Nephron progenitor cell (in vitro differentiated cells): ENCODE measurements at regions not wholly inside any gene's neighbourhood (a gene's known extent, or its start where the extent isn't known, plus 50 kb on each side); places are given as distances from the start of the nearest gene placed in this dataset.
A peak's percentile ranks its signal among the peaks of the same experiment; 100 is the strongest.

Experiments
- DNase-seq: peaks from one replicate; pipeline ENCODE4 v3.0.0; 2021
- H3K27ac Mint-ChIP-seq: 2 replicates; pipeline ENCODE4 v1.8.0; 2021; ENCODE audit warnings: mild to moderate bottlenecking, moderate library complexity, mixed read lengths
- H3K27me3 Mint-ChIP-seq: 2 replicates; pipeline ENCODE4 v1.8.0; 2021; ENCODE audit warnings: mild to moderate bottlenecking, low read depth, mixed read lengths; ENCODE audit not compliant: poor library complexity
- H3K36me3 Mint-ChIP-seq: 2 replicates; pipeline ENCODE4 v1.8.0; 2021; ENCODE audit warnings: low read depth, mixed read lengths
- H3K4me1 Mint-ChIP-seq: 2 replicates; pipeline ENCODE4 v1.8.0; 2021; ENCODE audit warnings: mixed read lengths
- H3K4me3 Mint-ChIP-seq: 2 replicates; pipeline ENCODE4 v1.8.0; 2021; ENCODE audit warnings: mild to moderate bottlenecking, moderate library complexity, mixed read lengths
- H3K9me3 Mint-ChIP-seq: 2 replicates; pipeline ENCODE4 v1.8.0; 2021; ENCODE audit warnings: mild to moderate bottlenecking, moderate library complexity, mixed read lengths
- CTCF ChIP-seq: fragments of 200-600 bp; sonication (generic); IDR thresholded peaks from 2 replicates; pipeline ENCODE4 v1.5.0; 2021; ENCODE audit warnings: antibody characterized with exemption

GRCh38 chr15:69892351-69892750 is 205.4 kb downstream of the TLE3 start:
- Mint-ChIP-seq H3K27ac (no peak overlapping the region), H3K36me3 (peaks cover 5% of the 10 kb centered on the region), H3K4me3 (no peak overlapping the region), H3K4me1 (peaks cover 16% of the 10 kb centered on the region), H3K9me3 (peaks cover 34% of the 10 kb centered on the region), H3K27me3 (peaks cover 3% of the 10 kb centered on the region)
- no peak for TF ChIP-seq CTCF
- DNase-seq, result no peak

- Mint-ChIP-seq H3K27me3 (peaks cover 8% of the 10 kb centered on the region), H3K27ac (no peak overlapping the region), H3K4me1 (peaks cover 23% of the 10 kb centered on the region), H3K4me3 (no peak overlapping the region), H3K9me3 (peaks cover 27% of the 10 kb centered on the region), H3K36me3 (no peaks in the 10 kb centered on the region)
- no peak for TF ChIP-seq CTCF
- DNase-seq, result no peak
Observed at GRCh38 chr15:69893086-69893485, 204.6 kb downstream of the TLE3 start.

- Mint-ChIP-seq H3K27ac (no peak overlapping the region), H3K4me3 (no peak overlapping the region), H3K9me3 (peaks cover 21% of the 10 kb centered on the region), H3K4me1 (peaks cover 25% of the 10 kb centered on the region), H3K27me3 (peaks cover 8% of the 10 kb centered on the region), H3K36me3 (no peaks in the 10 kb centered on the region)
- peak; percentile 47 for DNase-seq
- no peak for TF ChIP-seq CTCF
Observed at GRCh38 chr15:69893863-69894262, 203.9 kb downstream of the TLE3 start.

GRCh38 chr15:69895202-69895601 is 202.5 kb downstream of the TLE3 start:
- H3K4me3 Mint-ChIP-seq, result no peak overlapping the region
- TF ChIP-seq CTCF, result no peak
- H3K27ac Mint-ChIP-seq, result no peak overlapping the region
- no peaks in the 10 kb centered on the region for H3K36me3 Mint-ChIP-seq
- H3K4me1 Mint-ChIP-seq, result peaks cover 25% of the 10 kb centered on the region
- peaks cover 12% of the 10 kb centered on the region for H3K27me3 Mint-ChIP-seq
- DNase-seq, result no peak
- H3K9me3 Mint-ChIP-seq, result peaks cover 9% of the 10 kb centered on the region

- Mint-ChIP-seq H3K27ac (peak overlapping the region; percentile 74), H3K9me3 (no peaks in the 10 kb centered on the region), H3K4me1 (peaks cover 25% of the 10 kb centered on the region), H3K36me3 (no peaks in the 10 kb centered on the region), H3K27me3 (peaks cover 12% of the 10 kb centered on the region), H3K4me3 (no peak overlapping the region)
- TF ChIP-seq CTCF, result no peak
- DNase-seq, result no peak
Observed at GRCh38 chr15:69896606-69897005, 201.1 kb downstream of the TLE3 start.

GRCh38 chr15:69897061-69897460 is 200.7 kb downstream of the TLE3 start:
- no peak overlapping the region for H3K27ac Mint-ChIP-seq
- no peak for TF ChIP-seq CTCF
- no peaks in the 10 kb centered on the region for H3K36me3 Mint-ChIP-seq

More at GRCh38 chr15:69897061-69897460, 200.7 kb downstream of the TLE3 start:
- Mint-ChIP-seq H3K9me3 (no peaks in the 10 kb centered on the region), H3K4me1 (peaks cover 25% of the 10 kb centered on the region), H3K4me3 (no peak overlapping the region), H3K27me3 (peaks cover 12% of the 10 kb centered on the region)
- no peak for DNase-seq
